ENCODE measurements at regions not wholly inside any gene's neighbourhood (a gene's known extent, or its start where the extent isn't known, plus 50 kb on each side); places are given as distances from the start of the nearest gene placed in this dataset.

- in situ Hi-C loops (cut with MboI; ENCODE audit: low pct_unique_long_range_greater_than_20kb, low sequenced_read_pairs, unreplicated experiment): no loop called here
- DNase-seq (ENCODE audit: low spot score): no peak
- TF ChIP-seq CTCF (IDR thresholded peaks at IDR 0.05; ENCODE audit: extremely low read depth, insufficient read depth, missing control alignments): no peak
Measured at GRCh38 chr5:133705331-133705730, 93.0 kb upstream of the FSTL4 start.

- in situ Hi-C loops (cut with MboI; ENCODE audit: low pct_unique_long_range_greater_than_20kb, low sequenced_read_pairs, unreplicated experiment): no loop called here
- DNase-seq (ENCODE audit: low spot score): no peak
- no peak for TF ChIP-seq CTCF (IDR thresholded peaks at IDR 0.05; ENCODE audit: extremely low read depth, insufficient read depth, missing control alignments)
Measured at GRCh38 chr5:133704411-133704810, 92.1 kb upstream of the FSTL4 start.

- TF ChIP-seq CTCF (IDR thresholded peaks at IDR 0.05; ENCODE audit: extremely low read depth, insufficient read depth, missing control alignments): no peak
- DNase-seq (ENCODE audit: low spot score): no peak
- in situ Hi-C loops (cut with MboI; ENCODE audit: low pct_unique_long_range_greater_than_20kb, low sequenced_read_pairs, unreplicated experiment): no loop called here
Measured at GRCh38 chr5:133703935-133704334, 91.6 kb upstream of the FSTL4 start.

GRCh38 chr5:133702791-133703770 lies 90.7 kb upstream of the FSTL4 start:
- DNase-seq (ENCODE audit: low spot score): no peak
- no peak for TF ChIP-seq CTCF (IDR thresholded peaks at IDR 0.05; ENCODE audit: extremely low read depth, insufficient read depth, missing control alignments)
- in situ Hi-C loops (cut with MboI; ENCODE audit: low pct_unique_long_range_greater_than_20kb, low sequenced_read_pairs, unreplicated experiment): no loop called here

- no peak for TF ChIP-seq CTCF (IDR thresholded peaks at IDR 0.05; ENCODE audit: extremely low read depth, insufficient read depth, missing control alignments)
- DNase-seq (ENCODE audit: low spot score): no peak
- in situ Hi-C loops (cut with MboI; ENCODE audit: low pct_unique_long_range_greater_than_20kb, low sequenced_read_pairs, unreplicated experiment): no loop called here
Measured at GRCh38 chr5:133701871-133702270, 89.5 kb upstream of the FSTL4 start.

- no peak for TF ChIP-seq CTCF (IDR thresholded peaks at IDR 0.05; ENCODE audit: extremely low read depth, insufficient read depth, missing control alignments)
- DNase-seq (ENCODE audit: low spot score): no peak
- in situ Hi-C loops (cut with MboI; ENCODE audit: low pct_unique_long_range_greater_than_20kb, low sequenced_read_pairs, unreplicated experiment): no loop called here
Measured at GRCh38 chr5:133700251-133700650, 87.9 kb upstream of the FSTL4 start.

All from GM13977 (cell line).